NAMALWA (cell line): ENCODE measurements at regions not wholly inside any gene's neighbourhood (a gene's known extent, or its start where the extent isn't known, plus 50 kb on each side); places are given as distances from the start of the nearest gene placed in this dataset.

Experiments
- DNase-seq: peaks from one replicate; pipeline ENCODE4 v3.0.0-alpha.2; 2015; ENCODE audit warnings: low spot score

DNA sequence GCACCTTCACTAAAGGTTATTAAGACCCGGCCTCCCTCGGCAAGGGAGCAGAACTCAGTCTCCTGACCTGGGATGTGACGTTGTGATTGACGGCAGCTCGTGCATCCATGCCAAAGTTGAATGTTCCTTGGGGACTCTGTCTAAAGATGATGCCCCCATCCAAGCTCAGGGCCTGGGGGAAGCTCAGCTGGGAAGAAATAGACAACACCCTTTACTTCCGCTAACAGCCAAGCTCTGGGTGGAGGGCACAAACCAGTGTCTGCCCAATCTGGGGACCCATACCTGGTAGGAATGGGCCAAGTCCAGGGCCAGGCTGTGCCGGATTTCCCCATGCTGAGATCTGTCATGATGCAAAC lies 95.4 kb downstream of the RMI2 start:
- DNase-seq: no peak

DNA sequence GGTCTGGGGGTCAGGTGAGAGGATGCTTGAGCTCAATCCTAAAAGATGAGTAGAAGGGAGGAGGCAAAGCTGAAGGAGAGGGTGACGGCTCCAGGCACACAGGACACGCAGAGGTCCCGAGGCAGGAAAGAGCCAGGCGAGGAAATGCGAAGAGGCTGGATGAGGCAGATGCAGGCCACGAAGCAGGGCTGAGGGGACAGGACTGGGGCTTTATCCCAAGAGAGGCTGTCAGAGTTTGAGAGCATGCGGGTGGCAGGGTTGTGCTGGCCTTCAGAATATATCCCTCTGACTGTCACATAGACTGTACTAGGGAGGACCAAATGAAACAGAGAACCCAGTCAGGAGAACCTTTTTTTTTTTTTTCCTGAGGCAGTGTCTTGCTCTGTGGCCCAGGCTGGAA lies 100.2 kb downstream of the RMI2 start:
- DNase-seq: no peak

DNA sequence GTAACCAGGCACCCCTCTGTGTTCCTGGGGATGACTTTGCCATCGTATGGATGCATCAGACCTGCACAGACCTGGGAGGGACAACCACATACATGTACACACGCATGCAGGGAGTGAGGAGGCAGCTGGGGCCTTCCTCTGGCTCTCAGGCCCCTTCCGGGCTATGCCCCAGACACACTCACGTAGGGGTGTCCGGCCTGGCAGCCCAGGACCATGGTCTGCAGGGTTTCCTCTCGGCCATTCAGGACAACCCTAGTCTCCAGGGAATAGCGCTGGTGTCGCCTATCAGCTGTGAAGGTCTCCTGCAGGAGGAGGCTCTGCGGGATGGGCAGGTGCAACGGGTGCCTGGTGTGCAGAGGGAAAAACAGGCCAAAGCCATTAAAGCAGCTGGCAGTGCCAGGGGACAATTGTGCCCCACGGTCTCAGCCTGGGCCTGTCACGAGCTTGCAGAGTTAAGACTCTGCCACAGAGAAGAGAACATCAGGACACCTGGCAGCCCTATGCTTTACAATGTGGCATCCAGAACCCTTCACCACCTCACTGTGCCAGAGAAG lies 101.4 kb downstream of the RMI2 start:
- DNase-seq: no peak

DNA sequence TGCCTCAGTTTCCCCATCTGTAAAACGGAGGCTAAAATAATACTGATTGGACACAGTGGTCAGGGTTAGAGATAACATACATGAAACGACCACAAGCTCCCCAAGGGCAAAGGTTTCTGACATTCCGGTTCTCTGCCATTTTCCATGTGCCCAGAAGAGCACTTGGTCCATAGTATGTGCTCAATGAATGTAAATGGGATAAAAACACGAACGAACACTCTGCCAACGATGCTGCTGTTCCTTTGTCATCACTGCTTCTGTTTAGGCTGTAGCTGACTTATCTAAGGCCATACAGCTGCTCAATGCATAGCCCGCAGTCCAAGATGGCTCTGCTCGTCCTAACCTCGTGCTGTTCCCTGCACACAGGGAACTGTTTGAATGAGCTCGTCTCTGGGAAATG lies 102.0 kb downstream of the RMI2 start:
- DNase-seq: no peak

DNA sequence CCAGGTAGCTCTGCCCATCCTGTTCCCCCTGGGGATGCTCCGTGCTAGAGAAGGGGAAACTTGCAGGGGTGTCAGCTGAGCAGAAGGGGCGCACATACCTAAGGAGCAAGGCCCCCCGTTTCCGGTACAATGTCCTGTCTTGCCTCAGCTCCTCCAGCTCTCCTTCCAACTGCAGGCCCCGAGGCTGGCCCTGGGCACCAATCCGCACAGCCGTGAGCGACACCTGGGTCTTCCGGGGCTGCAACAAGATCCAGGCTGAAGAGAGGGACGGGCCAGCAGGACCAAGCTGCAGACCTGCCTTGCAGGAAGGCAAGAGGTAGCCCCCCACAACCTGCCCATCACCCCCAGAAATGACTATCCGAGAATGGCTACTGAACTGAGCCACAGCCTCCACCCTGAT lies 102.6 kb downstream of the RMI2 start:
- DNase-seq: no peak

DNA sequence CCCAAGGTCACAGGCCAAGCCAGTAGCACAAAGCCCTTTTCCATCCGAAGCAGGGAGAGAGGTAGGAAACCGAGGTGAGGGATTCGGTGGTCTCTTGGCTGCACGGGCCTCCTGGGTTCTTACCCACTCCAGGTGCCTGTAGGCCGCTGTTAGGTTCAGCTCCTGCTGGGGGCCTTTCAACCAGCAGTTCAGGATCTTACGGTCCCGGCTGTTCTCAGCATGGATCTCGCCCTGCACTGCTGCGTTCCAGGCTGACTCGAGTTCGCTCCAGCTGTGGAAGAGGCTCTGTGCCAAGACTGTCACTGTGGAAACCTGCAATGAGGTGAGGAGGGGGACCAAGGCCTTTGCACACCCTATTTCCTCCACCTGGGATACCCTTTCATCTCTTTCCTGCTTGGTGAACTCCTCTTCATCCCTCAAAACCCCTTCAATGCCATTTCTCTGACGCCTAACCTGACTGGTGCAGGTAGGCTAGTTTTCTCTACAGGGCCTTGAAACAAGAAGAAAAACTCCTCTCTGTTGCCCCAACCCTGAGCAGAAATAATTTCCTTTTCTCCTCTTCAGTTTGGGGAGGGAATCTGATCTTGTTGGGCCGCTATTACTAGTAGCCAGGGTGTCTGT lies 103.6 kb downstream of the RMI2 start:
- no peak for DNase-seq

DNA sequence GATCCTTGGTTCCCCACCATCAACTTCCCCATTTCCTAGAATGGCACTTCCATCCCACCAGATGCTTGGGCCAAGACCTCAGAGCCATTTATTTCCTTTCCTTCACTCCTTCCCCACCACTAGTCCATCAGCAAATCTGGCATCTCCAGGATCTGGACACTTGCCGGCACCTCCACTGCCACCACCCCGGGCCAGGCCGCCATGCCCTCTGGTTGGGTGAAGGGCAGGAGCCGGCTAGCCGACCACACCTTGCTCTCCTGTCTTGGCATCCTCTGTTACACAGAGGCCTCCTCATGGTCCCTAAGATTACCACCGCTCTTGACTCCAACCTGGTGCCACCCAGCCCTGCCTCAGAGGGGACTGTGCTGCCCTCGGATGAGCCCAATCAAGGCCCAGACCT lies 104.5 kb downstream of the RMI2 start:
- no peak for DNase-seq

DNA sequence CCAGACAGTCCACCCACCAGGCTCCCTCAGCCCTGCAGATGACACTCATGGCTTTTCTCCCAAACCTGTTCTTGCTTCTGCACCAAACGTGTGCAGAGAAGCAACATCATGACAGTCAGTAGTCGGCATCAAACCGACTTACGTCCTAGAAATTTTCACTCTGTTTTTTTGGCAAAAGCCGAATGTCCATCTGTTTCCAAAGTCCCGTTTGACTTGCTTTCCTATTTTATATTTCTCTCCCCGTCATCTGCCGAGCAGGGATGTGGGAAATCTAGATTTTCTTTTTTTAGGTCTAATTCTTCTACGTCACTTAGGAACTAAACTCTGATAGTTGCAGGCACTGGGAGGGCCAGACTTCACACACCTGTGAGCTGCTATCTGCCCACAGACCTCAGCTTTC lies 104.9 kb downstream of the RMI2 start:
- no peak for DNase-seq

DNA sequence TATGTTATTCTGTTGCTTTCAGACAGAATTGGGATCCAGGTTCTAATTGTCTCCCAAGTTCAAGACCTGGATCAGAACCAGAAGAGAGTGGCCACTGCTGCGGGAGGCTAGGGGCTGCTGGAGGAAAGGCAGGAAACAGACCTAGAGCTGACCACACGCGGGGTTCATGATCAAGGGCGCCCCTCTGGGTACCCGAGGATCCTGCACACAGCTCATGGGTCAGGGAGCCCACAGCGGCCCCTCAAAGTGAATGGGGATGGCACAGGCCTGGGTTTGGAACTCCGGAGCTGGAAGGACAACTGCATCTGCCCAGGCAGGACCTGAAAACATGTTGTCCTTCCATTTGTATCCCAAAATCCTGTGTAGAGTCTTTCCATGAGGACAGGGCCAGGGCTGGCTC lies 107.0 kb downstream of the RMI2 start:
- no peak for DNase-seq

DNA sequence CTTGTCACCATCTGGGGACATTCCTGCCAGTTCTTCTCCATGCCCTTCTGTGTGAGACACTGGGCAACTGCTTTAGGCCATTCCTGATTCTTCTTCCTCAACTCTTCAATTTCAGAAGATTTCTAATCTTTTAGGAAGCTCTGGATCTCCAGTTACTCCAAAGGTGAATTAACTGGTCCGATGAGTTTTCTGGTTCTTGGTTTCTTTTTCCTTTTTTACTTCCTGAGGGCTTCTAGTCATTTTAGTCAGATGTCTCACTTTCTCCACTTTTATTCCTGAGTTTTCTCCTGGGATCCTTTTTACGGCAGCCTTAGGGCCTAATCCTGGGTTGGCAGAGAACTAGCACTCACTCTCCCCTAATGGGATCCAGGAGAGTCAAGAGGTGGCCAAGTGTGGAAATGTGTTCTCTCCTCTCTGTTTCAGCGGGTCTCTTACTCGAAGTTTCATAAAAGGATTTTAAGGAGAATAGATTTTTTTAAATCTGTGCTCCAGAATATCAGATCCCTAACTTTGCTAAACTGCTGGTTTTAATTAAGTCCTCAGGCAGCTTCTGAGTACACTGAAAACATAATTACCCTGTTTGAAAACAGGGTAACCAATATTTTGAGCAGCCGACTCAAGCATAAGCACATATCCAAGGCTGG lies 107.6 kb downstream of the RMI2 start:
- DNase-seq: no peak

DNA sequence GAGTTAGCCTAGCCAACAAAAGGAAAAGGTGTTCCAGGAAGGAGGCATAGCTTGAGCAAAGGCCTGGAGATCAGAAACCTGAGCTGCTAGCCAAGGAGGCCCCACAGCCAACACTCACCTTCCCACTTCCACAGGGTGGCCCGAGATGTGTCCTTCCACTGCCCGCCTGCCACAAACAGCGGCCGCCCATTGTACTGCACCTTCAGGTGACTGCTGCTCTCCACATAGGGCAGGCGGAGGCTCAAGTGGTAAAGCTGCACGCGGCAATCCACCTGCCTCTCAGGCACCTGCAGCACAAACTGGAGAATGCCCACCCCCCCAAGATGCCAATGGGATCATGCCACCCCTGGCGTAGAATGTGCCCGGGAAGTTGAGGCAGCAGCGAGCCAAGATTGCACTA lies 111.5 kb downstream of the RMI2 start:
- no peak for DNase-seq

DNA sequence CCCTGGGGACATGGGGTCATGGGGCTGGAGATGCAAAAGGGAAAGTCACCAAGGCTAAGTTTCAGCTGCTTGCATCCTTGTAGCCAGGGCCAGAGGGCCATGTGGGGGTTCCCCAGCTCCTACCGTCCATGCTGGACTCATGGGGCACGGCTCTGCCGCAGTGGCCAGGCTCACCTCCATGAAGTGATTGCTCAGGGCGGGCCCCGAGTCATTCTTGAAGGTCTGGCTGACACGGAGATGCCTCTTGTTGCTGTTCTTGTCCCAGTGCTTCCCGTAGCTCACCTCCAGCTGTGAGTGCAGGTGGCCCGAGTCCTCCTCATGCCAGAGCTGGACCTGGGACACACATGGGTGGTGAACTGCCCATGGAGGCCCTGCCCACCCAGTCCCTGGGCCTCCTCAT lies 114.5 kb downstream of the RMI2 start:
- no peak for DNase-seq

DNA sequence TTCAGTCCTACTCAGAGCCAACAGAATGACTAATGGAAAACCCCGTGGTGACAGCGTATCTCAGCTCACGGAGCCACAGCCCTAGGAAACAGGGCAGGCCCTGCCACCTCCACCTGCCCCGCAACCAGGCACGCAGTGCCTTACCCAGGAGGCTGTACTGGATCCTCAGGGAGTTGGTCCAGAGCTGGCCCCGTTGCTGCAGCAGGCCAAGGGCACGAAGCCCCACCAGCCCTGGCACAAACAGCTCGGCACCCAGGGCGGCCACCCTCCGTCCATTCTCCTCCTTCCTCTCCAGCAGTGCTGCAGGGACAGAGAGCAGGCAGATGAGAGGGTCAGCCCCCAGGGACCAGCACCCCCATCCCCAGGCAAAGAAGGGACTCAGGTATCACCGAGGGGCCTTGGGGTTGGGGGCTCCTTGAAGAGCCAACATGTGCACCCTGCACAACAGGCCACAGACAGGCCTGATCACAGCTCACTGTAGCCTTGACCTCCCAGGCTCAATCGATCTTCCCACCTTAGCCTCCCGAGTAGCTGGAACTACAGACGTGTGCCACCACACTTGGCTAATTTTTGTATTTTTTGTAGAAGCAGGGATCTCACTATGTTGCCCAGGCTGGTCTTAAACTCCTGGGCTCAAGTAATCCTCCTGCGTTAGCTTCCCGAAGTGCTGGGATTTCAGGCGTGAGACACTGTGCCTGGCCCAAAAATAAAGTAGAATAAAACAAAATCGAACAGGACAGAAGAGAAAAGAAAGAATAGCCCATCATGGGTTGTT lies 115.7 kb downstream of the RMI2 start:
- no peak for DNase-seq

DNA sequence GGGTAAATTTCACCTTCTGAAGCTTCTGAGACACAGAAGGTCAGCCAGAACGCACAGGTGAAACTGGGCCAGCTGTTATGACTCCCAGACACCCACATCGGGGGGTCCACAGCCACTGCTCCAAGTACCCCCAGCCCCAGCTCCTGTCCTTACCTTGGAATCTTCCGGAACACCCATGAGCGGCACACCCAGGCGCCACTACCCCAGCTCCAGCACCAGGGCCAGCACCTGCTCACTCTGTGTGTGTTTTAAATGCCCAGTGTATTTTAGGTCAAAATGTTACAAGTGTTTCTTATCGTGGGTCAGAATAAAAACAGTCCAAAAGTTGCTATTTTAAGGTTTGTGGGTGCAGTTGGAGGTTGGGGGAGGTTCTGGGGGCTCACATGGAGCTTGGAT lies 116.3 kb downstream of the RMI2 start:
- no peak for DNase-seq

DNA sequence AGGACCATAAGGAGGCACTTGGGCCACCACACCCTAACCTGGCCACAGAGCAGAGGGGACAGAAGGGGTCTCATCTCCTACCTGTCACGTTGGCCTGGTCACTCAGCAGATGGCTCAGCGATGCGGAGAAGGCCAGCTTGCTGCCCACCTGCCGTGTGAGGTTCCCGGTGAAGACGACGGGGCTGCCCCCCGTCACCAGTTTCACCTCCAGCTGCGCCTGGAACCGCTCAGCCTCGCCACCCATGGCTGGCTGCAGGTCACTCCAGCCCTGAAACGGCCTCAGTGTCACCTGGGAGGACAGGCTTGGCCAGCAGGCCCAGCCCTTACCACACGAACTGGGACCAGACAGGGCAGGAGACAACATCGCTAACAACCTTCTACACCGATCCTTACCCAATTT lies 116.8 kb downstream of the RMI2 start:
- DNase-seq: no peak

DNA sequence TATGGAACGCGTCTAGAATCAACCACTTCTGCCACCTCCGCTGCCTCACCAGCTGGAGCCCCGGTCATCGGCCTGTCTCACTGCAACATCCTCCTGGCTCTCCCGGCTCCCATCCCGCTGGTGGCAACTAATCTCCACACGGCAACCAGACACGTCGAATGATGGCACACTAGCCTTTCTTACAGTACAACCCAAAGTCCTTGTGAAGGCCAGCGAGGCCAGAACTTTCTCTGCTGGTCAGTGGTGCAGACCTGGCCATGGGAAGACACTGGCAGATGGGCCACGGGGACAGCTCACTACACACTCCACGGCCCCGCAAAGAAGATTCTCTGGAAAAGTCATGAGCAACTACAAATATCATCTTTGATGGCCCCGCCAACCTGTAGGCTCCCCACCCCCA lies 117.6 kb downstream of the RMI2 start:
- DNase-seq: no peak

DNA sequence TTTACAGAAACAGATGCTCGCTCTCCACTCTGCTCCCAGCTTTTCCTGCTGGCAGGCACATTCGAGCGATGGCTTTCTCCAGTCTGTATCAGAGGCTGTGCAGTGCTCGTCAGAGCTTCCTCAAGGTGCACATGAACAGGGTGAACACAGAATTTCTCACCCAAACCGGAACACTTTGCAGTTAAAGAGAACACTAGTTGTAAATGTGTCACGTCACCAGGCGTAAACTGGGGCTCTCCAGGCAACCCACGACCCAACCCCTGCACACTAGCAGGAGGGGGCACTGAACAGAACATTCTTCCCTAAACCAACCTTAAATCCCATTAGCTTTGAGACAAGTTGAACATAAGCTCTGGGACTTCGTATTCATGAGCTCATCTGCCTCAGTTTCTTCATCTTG lies 119.0 kb downstream of the RMI2 start:
- no peak for DNase-seq

DNA sequence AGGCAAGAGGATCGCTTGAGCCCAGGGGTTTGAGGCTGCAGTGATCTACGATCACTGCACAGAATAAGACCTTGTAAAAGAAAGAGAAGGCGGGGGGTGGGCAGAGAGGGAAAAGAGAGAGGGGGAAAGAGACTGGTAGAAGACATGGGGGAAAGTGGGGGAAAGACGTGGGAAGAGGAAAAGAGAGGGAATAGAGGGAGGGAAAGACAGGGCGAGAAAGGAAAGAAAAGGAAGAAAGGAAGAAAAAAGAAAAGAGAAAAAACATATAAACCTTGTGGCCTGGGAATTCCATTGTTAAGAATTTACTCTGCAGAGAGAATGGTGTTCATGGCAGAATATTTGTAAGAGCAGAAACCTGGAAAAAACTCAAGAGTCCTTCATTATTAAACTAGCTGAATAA lies 120.4 kb downstream of the RMI2 start:
- no peak for DNase-seq

DNA sequence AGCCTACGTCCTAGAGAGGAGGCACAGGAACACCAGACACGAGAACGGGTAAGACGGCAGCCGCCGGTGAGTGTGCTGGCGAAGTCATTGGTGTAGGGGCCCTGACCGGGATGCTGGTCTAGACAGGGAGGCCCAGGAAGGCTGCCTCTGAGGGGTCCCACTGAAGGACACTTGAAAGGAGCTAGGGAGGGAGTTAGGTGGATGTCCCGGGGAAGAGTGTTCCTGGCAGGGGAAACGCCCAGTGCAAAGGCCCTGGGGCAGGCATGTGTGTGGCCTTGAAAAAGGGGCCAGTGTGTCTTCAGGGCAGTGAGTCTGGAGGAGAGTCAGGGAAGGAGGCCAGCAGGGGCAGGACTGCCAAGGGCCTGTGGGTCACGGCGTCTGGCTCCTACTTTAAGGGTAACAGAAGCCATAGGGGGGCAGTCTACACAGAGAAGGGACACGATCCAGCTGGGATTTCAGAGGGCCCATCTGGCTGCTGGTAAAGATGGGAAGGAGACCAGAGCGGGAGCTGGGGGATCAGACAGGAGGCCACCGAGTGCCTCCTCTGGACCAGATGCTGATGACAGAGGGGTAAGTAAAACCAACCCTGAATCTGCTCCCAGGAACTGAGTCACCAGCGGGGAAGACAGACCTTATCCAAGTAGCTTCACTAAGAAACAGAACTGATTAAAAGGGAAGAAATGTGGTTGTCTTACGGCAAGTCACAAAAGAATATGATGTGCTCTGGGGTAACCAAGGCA lies 115.9 kb downstream of the LITAF start:
- no peak for DNase-seq

DNA sequence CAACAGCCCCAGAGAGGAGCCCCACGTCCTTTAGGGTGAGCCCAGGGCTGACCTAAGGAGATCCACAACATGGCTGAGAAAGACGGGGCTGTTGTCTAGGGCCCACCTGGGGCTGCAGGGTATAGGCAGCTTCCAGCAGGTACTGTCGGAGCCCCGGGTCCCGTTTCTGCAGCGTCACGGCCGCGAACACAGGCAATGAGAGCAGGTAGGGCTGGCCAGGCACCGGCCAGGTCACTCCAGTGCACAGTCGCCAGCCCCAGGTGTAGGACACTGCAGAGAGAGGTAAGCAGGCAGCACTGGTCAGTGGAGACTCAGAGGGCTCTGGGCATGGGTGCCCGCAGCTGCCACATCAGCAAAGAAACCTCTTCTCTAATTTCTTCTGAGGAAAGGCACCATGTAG lies 115.2 kb downstream of the LITAF start:
- no peak for DNase-seq

DNA sequence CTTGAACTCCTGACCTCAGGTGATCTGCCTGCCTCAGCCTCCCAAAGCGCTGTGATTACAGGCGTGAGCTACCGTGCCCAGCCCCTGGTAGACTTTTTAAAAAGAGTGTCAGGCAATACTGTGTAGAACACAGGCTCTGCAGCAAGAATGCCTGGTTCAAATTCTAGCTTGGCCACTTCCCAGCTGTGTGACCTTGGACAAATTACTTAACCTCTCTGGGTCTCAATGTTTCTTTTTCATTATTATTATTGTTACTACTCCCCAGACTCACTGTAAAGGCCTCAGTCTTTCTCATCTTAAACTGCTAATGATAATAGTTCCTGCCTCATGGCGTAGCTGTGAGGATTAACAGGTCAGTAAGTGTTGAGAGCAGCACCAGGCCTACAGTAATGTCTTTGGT lies 114.3 kb downstream of the LITAF start:
- DNase-seq: no peak

DNA sequence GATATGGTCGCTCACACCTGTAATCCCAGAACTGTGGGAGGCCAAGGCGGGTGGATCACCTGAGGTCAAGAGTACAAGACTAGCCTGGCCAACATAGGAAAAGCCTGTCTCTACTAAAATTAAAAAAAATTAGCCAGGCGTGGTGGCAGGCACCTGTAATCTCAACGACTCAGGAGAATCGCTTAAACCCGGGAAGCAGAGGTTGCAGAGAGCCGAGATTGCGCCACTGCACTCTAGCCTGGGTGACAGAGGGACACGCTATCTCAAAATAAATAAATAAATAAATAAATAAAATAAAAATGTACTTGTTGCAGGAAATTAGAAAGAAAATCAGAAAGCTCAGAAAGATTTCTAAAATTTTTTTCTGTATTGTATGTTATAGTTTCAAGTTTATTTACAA lies 113.9 kb downstream of the LITAF start:
- no peak for DNase-seq

DNA sequence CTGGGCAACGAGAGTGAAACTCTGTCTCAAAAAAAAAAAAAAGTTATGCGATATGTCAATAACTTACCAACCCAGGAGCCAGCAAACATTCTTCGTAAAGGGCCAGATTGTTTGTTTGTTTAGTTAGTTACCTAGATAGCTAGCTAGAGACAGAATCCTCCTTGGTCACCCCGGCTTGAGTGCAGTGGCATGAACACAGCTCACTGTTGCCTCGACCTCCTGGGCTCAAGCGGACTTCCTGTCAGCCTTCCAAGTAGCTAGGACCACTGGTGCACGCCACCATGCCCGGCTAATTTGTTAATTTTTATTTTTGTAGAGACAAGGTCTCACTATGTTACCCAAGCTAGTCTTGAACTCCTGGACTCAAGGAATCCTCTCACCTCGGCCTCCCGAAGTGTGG lies 113.0 kb downstream of the LITAF start:
- no peak for DNase-seq
